ENCODE measurements at regions not wholly inside any gene's neighbourhood (a gene's known extent, or its start where the extent isn't known, plus 50 kb on each side); places are given as distances from the start of the nearest gene placed in this dataset.
A peak's percentile ranks its signal among the peaks of the same experiment; 100 is the strongest.

- Histone ChIP-seq H2BK12ac (ENCODE audit: low read depth, low read length) (no peak overlapping the region), H2BK5ac (ENCODE audit: low read depth, low read length) (no peak overlapping the region), H2AFZ (ENCODE audit: low read length) (no peak overlapping the region), H3K23ac (ENCODE audit: insufficient read length) (no peak overlapping the region), H3K4me3 (ENCODE audit: extremely low read depth in 1 of 4, insufficient read depth in 2 of 4, low read depth in 3 of 4, low read length in 4 of 4) (no peak overlapping the region), H4K20me1 (replicated peaks in 1 of 2; ENCODE audit: control insufficient read depth in 1 of 2, insufficient read depth in 2 of 2, low read length in 2 of 2) (no peaks in the 10 kb centered on the region), H3K79me1 (ENCODE audit: low read depth, low read length) (no peaks in the 10 kb centered on the region), H3K4me1 (replicated peaks in 1 of 4; ENCODE audit: control insufficient read depth in 3 of 4, insufficient read depth in 4 of 4, low read length in 3 of 4) (peaks cover 5 to 27% (median 15%) of the 10 kb centered on the region in 4 experiments), H3K4ac (replicated peaks; ENCODE audit: insufficient read length, low read depth, low read length) (no peak overlapping the region), H2BK120ac (replicated peaks; ENCODE audit: low read depth, low read length) (no peak overlapping the region), H4K91ac (replicated peaks; ENCODE audit: insufficient read length, low read length) (peak overlapping the region; percentile 7), H3K27me3 (replicated peaks in 1 of 4; ENCODE audit: control insufficient read depth in 3 of 4, extremely low read depth in 1 of 4, insufficient read depth in 3 of 4, low read length in 3 of 4) (peaks cover 0 to 20% (median 11%) of the 10 kb centered on the region in 4 experiments; a peak in 4 of 7 replicates), H4K8ac (ENCODE audit: extremely low read depth, insufficient read depth, low read length) (no peak overlapping the region), H2BK15ac (ENCODE audit: low read length) (no peak overlapping the region), H2AK5ac (ENCODE audit: low read depth, low read length) (no peak overlapping the region), H3K56ac (replicated peaks; ENCODE audit: insufficient read length, low read depth, low read length) (no peak overlapping the region), H2BK20ac (ENCODE audit: low read length) (no peak overlapping the region), H3K18ac (ENCODE audit: extremely low read depth, low read length) (no peak overlapping the region), H3K36me3 (ENCODE audit: control insufficient read depth in 2 of 4, insufficient read depth in 4 of 4, low read length in 3 of 4) (no peaks in the 10 kb centered on the region), H3K4me2 (ENCODE audit: insufficient read depth in 1 of 2, low read depth in 2 of 2, low read length in 2 of 2) (no peak overlapping the region), H3K9ac (replicated peaks in 1 of 4; ENCODE audit: extremely low read depth in 1 of 4, low read depth in 3 of 4, low read length in 3 of 4) (no peak overlapping the region), H3K27ac (ENCODE audit: low read depth, low read length) (no peak overlapping the region), H4K5ac (ENCODE audit: insufficient read length, low read depth, low read length) (no peak overlapping the region), H3K9me3 (ENCODE audit: insufficient read depth in 2 of 2, low read depth in 1 of 2, low read length in 1 of 2) (no peaks in the 10 kb centered on the region), H3K14ac (ENCODE audit: insufficient read length) (no peak overlapping the region), H3K79me2 (ENCODE audit: control insufficient read depth in 1 of 2, insufficient read depth in 2 of 2, low read length in 2 of 2) (no peaks in the 10 kb centered on the region), H3K23me2 (ENCODE audit: low read depth, low read length) (no peaks in the 10 kb centered on the region)
- CTCF ChIA-PET (ENCODE audit: partially characterized antibody): no interaction called here
- no peak for FAIRE-seq
- 89% methylated on average over 4 of the region's 4 CpGs; no CpG with 5 or more reads in 1 of the 2 experiments for WGBS, 2 experiments (ENCODE audit: extremely low coverage in 1 of 2, insufficient coverage in 1 of 2, insufficient read length in 1 of 2, insufficient replicate concordance in 2 of 2, low coverage in 1 of 2, low lambda C conversion rate in 2 of 2, missing lambda C conversion rate in 1 of 2)
- POLR2A ChIA-PET (ENCODE audit: partially characterized antibody): no interaction called here
- peak in 1 of 2 experiments; percentile 32 for DNase-seq (ENCODE audit: low read depth in 1 of 2, low spot score in 2 of 2)
- TF ChIP-seq TAF1 (IDR thresholded peaks at IDR 0.05; ENCODE audit: low read depth, low read length) (no peak), SIN3A (conservative IDR thresholded peaks at IDR 0.05 in 1 of 2, IDR thresholded peaks at IDR 0.05 in 1 of 2; ENCODE audit: low read depth in 1 of 2, low read length in 2 of 2) (no peak), SIX5 (IDR thresholded peaks at IDR 0.05; ENCODE audit: low read depth, low read length) (no peak), HDAC2 (IDR thresholded peaks at IDR 0.05; ENCODE audit: borderline replicate concordance in 1 of 2, low read depth in 2 of 2, low read length in 2 of 2) (no peak), CHD1 (IDR thresholded peaks at IDR 0.05; ENCODE audit: low read depth, low read length) (no peak), ASH2L (IDR thresholded peaks at IDR 0.05; ENCODE audit: low read length) (no peak)
- TF ChIP-seq, protein P1, sequence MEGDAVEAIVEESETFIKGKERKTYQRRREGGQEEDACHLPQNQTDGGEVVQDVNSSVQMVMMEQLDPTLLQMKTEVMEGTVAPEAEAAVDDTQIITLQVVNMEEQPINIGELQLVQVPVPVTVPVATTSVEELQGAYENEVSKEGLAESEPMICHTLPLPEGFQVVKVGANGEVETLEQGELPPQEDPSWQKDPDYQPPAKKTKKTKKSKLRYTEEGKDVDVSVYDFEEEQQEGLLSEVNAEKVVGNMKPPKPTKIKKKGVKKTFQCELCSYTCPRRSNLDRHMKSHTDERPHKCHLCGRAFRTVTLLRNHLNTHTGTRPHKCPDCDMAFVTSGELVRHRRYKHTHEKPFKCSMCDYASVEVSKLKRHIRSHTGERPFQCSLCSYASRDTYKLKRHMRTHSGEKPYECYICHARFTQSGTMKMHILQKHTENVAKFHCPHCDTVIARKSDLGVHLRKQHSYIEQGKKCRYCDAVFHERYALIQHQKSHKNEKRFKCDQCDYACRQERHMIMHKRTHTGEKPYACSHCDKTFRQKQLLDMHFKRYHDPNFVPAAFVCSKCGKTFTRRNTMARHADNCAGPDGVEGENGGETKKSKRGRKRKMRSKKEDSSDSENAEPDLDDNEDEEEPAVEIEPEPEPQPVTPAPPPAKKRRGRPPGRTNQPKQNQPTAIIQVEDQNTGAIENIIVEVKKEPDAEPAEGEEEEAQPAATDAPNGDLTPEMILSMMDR (IDR thresholded peaks at IDR 0.05; ENCODE audit: control extremely low read depth in 1 of 3, insufficient read depth in 1 of 3, low read depth in 1 of 3, low read length in 3 of 3): no peak
These were observed 215.6 kb upstream of the ARL4C start for GRCh38 chr2:234712421-234712935.
